ENCODE measurements at regions not wholly inside any gene's neighbourhood (a gene's known extent, or its start where the extent isn't known, plus 50 kb on each side); places are given as distances from the start of the nearest gene placed in this dataset.
A peak's percentile ranks its signal among the peaks of the same experiment; 100 is the strongest.

DNA sequence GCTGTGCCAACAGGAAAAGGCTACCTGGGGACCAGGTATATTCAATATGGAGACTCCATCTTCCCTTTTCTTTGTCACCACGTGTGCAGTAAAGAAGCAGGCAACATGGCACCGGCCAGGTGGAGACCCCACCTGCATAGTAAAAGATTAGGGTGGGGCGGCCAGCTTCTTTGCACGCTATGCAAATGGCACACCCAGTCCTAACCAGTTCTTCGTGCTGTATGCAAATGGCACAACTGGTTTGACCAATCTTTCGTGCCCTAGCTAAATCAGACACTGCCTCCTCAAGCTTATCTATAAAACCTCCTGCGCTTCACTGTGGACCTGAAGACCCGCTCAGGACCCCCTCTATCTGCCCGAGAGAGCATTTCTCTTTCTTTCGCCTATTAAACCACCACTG is 88.8 kb upstream of the EZR start:
- H3K27me3 ChIP-seq, result no peaks in the 10 kb centered on the region
- H3K4me1 ChIP-seq, result peaks cover 21% of the 10 kb centered on the region
- peak overlapping the region; percentile 1 for H3K27ac ChIP-seq
- no peaks in the 10 kb centered on the region for H3K36me3 ChIP-seq
- TF ChIP-seq, protein P1, sequence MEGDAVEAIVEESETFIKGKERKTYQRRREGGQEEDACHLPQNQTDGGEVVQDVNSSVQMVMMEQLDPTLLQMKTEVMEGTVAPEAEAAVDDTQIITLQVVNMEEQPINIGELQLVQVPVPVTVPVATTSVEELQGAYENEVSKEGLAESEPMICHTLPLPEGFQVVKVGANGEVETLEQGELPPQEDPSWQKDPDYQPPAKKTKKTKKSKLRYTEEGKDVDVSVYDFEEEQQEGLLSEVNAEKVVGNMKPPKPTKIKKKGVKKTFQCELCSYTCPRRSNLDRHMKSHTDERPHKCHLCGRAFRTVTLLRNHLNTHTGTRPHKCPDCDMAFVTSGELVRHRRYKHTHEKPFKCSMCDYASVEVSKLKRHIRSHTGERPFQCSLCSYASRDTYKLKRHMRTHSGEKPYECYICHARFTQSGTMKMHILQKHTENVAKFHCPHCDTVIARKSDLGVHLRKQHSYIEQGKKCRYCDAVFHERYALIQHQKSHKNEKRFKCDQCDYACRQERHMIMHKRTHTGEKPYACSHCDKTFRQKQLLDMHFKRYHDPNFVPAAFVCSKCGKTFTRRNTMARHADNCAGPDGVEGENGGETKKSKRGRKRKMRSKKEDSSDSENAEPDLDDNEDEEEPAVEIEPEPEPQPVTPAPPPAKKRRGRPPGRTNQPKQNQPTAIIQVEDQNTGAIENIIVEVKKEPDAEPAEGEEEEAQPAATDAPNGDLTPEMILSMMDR (IDR thresholded peaks at IDR 0.05), result no peak
- TF ChIP-seq POLR2AphosphoS5 (IDR thresholded peaks at IDR 0.05) (no peak), POLR2A (IDR thresholded peaks at IDR 0.05) (no peak), EP300 (IDR thresholded peaks at IDR 0.05) (no peak)
- 68% methylated on average over 10 of the region's 10 CpGs for WGBS
- H3K4me3 ChIP-seq, result no peak overlapping the region
- DNase-seq (ENCODE audit: low spot score in 2 of 2), result no peak
- no peaks in the 10 kb centered on the region for H3K9me3 ChIP-seq

DNA sequence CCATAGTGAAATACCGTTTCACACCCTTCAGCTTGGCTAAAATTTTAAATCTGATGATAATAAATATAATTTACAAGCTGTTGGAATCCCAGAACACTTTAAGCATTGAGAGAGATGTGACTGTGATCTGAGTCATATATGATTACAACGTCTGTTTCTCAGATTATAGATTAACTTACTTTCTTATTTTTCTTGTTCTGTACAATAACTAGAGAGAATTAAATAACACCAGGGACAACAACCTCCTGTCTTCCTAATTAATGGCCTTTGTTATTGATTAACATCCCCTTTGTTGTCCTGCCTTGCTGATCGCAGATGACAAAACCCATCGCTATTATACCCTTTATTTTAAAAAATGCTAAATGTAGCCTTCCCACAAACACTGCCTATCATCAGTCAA is 87.8 kb upstream of the EZR start:
- Histone ChIP-seq H3K36me3 (no peaks in the 10 kb centered on the region), H3K4me3 (no peak overlapping the region), H3K27ac (no peak overlapping the region), H3K4me1 (peaks cover 21% of the 10 kb centered on the region), H3K9me3 (no peaks in the 10 kb centered on the region), H3K27me3 (no peaks in the 10 kb centered on the region)
- TF ChIP-seq POLR2A (IDR thresholded peaks at IDR 0.05) (no peak), EP300 (IDR thresholded peaks at IDR 0.05) (no peak), POLR2AphosphoS5 (IDR thresholded peaks at IDR 0.05) (no peak)
- TF ChIP-seq, protein P1 (IDR thresholded peaks at IDR 0.05), result no peak
- WGBS, result 75% methylated on average over 4 of the region's 4 CpGs
- no peak for DNase-seq (ENCODE audit: low spot score in 2 of 2)

DNA sequence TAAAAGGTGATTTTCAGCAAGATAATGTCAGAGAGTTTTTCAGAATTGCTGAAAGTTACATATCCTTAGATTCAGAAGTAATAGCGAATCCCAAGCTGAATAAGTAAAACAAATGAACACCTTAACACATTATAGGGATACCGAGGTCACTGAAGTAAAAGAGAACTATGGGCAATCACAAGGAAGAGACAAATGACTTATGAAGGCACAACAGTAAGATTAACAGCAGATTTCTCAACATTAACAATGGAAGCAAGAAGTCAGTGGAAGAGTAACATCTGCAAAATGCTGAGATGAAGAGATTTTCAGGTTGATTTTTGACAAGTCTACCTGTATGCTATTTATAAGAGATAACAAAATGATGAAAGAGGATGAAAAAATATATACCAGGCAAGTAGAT is 86.1 kb upstream of the EZR start:
- no peaks in the 10 kb centered on the region for H3K36me3 ChIP-seq
- H3K27me3 ChIP-seq, result no peaks in the 10 kb centered on the region
- no peaks in the 10 kb centered on the region for H3K9me3 ChIP-seq
- no peak for TF ChIP-seq POLR2A (IDR thresholded peaks at IDR 0.05)
- TF ChIP-seq, protein P1 (IDR thresholded peaks at IDR 0.05), result no peak
- TF ChIP-seq POLR2AphosphoS5 (IDR thresholded peaks at IDR 0.05), result no peak
- TF ChIP-seq EP300 (IDR thresholded peaks at IDR 0.05), result no peak
- H3K4me1 ChIP-seq, result peaks cover 5% of the 10 kb centered on the region
- no peak for DNase-seq (ENCODE audit: low spot score in 2 of 2)
- WGBS, result 94% methylated on average over 2 of the region's 2 CpGs
- no peak overlapping the region for H3K4me3 ChIP-seq
- no peak overlapping the region for H3K27ac ChIP-seq

DNA sequence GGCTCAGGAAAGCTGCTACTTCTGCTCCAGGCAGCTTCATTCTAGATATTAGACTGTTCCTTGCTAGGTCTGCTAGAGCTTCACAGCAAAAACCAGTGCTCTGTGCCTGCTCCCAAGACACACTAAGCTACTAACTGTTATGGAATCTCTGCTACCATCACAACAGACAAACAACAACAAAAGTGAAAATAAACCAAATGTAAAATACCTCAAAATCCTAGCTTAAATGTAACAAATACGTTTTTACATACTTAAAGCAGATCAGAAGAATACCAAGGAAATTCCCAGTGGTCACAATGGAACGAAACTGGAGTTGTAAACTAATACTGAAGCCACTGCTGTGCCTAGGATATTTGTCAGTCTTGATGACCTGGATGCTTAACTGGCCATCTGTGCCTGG is 84.6 kb upstream of the EZR start:
- 93% methylated on average over 2 of the region's 2 CpGs for WGBS
- Histone ChIP-seq H3K4me3 (no peak overlapping the region), H3K4me1 (no peaks in the 10 kb centered on the region), H3K27me3 (no peaks in the 10 kb centered on the region), H3K9me3 (no peaks in the 10 kb centered on the region), H3K36me3 (no peaks in the 10 kb centered on the region), H3K27ac (no peak overlapping the region)
- TF ChIP-seq, protein P1 (IDR thresholded peaks at IDR 0.05), result no peak
- no peak for TF ChIP-seq POLR2AphosphoS5 (IDR thresholded peaks at IDR 0.05)
- no peak for TF ChIP-seq POLR2A (IDR thresholded peaks at IDR 0.05)
- TF ChIP-seq EP300 (IDR thresholded peaks at IDR 0.05), result no peak
- DNase-seq (ENCODE audit: low spot score in 2 of 2), result no peak

DNA sequence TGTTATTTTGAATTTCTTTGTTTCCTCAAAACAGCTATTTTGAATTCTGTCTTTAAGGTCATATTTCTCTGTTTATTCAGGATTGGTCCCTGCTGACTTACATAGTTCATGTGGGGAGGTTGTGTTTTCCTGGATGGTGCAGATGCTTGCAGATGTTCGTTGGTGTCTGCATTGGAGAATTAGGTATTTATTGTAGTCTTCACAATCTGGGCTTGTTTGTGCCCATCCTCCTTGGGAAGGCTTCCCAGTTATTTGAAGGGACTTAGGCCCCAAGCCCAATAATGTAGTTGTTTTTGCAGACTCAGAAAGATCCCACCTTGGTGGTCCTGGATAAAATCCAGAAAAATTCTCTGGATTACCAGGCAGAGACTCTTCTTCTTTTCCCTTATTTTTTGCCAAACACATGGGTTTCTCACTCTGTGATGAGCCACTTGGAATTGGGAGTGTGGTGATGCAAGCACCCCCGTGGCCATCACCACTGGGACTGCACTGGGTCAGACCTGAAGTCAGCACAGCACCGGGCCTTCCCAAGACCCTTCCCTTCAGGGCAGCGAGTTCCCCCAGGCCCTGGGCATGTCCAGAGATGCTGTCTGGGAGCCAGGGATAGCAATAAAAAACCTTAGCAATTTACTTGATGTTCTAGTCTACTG is 81.6 kb upstream of the EZR start:
- H3K36me3 ChIP-seq, result no peaks in the 10 kb centered on the region
- no peaks in the 10 kb centered on the region for H3K9me3 ChIP-seq
- no peaks in the 10 kb centered on the region for H3K27me3 ChIP-seq
- H3K4me1 ChIP-seq, result no peaks in the 10 kb centered on the region
- H3K27ac ChIP-seq, result no peak overlapping the region
- TF ChIP-seq POLR2AphosphoS5 (IDR thresholded peaks at IDR 0.05), result no peak
- no peak for TF ChIP-seq POLR2A (IDR thresholded peaks at IDR 0.05)
- TF ChIP-seq EP300 (IDR thresholded peaks at IDR 0.05), result no peak
- TF ChIP-seq, protein P1 (IDR thresholded peaks at IDR 0.05), result no peak
- DNase-seq (ENCODE audit: low spot score in 2 of 2), result no peak
- WGBS, result 55% methylated on average over 4 of the region's 4 CpGs
- H3K4me3 ChIP-seq, result no peak overlapping the region
